Urinary bladder (tissue), 3 donors: ENCODE measurements at regions not wholly inside any gene's neighbourhood (a gene's known extent, or its start where the extent isn't known, plus 50 kb on each side); places are given as distances from the start of the nearest gene placed in this dataset.

Experiments used
- DNase-seq: peaks from one replicate; pipeline ENCODE4 v3.0.0-alpha.2; 2015; ENCODE audit errors: extremely low spot score
- H3K27ac ChIP-seq: one replicate; pipeline ENCODE4 v1.5.1; 2013; ENCODE audit warnings: low read depth, mild to moderate bottlenecking, moderate library complexity
- H3K36me3 ChIP-seq: one replicate; pipeline ENCODE4 v1.6.1; 2013; ENCODE audit warnings: mild to moderate bottlenecking, moderate library complexity; ENCODE audit not compliant: insufficient read depth
- H3K4me1 ChIP-seq: one replicate; pipeline ENCODE4 v1.6.1; 2013; ENCODE audit warnings: mild to moderate bottlenecking, moderate library complexity; ENCODE audit not compliant: insufficient read depth
- H3K4me3 ChIP-seq: one replicate; pipeline ENCODE4 v1.5.1; 2013; ENCODE audit warnings: low read depth, low read length
- WGBS: extraction: QIAGEN DNeasy Blood & Tissue Kit; methylation state at CpG from one replicate; pipeline ENCODE4 v1.1.7; 2013; 5-methylcytosine and 5-hydroxymethylcytosine counted together
- donor health status: healthy with polysubstance abuse.
- donor health status: healthy.

DNA sequence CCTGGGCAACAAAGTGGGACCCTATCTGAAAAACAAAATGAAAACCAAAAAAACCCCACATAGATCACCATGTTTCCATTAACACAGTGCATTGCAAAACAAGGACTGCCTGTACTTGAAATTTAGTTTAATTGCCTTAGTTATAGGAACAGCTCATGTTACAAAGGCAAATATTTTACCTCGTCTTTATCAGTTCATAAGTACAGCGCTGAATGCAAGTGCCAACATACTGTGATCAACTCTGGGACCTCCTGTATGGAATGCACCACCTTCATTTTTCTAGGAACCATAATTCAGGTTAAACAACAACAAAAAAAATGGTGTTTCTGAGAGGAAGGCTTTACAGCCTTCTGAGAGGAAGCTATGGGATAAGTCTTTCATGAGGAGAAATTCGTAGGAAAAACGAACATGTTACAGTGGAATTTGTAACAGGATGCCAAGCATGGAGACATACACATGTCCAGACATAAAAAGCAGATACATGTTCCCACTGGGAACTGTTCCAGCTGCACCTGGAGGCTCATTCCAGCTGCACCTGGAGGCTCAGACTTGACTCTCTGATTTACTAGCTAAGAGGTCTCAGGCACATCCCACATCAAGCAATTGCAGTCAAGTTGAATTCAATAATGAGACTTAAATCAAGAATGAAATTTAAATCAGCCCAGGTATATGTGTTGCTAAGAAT is 821.3 kb downstream of the NLGN4Y start:
- Histone ChIP-seq H3K27ac (no peak overlapping the region), H3K4me3 (no peak overlapping the region), H3K4me1 (no peaks in the 10 kb centered on the region), H3K36me3 (no peaks in the 10 kb centered on the region)
- WGBS: 60% methylated on average over 4 of the region's 4 CpGs
- DNase-seq: no peak

DNA sequence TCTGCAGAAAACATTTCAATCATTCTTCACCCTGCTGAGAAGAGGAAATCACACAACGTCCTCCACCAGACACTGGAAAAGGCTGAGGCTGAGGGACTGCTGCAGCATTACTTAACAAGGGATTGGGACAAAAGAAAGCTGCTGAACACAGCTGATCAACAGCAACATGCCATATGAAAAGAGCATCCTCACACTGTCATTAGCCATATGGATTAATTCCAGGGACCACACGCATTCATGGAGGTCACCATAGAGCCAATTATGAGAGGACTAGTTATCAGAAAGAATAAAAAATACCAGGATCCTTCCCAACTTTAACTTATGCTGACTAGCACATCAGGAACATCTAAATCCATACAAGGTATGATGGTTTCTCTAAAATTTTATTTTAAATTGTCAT is 825.0 kb downstream of the NLGN4Y start:
- H3K36me3 ChIP-seq: no peaks in the 10 kb centered on the region
- H3K4me3 ChIP-seq: no peak overlapping the region
- H3K4me1 ChIP-seq: no peaks in the 10 kb centered on the region
- DNase-seq: no peak
- no peak overlapping the region for H3K27ac ChIP-seq
- 62% methylated on average over 2 of the region's 2 CpGs for WGBS

GRCh38 chrY:15355321-15355720 is 831.0 kb downstream of the NLGN4Y start:
- H3K4me1 ChIP-seq: no peaks in the 10 kb centered on the region
- H3K4me3 ChIP-seq: no peak overlapping the region
- 80% methylated on average over 3 of the region's 3 CpGs for WGBS
- H3K36me3 ChIP-seq: no peaks in the 10 kb centered on the region
- no peak overlapping the region for H3K27ac ChIP-seq
- DNase-seq: no peak

GRCh38 chrY:15360471-15360870 is 836.1 kb downstream of the NLGN4Y start:
- no peaks in the 10 kb centered on the region for H3K4me1 ChIP-seq
- no peak for DNase-seq
- no peak overlapping the region for H3K4me3 ChIP-seq
- H3K27ac ChIP-seq: no peak overlapping the region
- no peaks in the 10 kb centered on the region for H3K36me3 ChIP-seq

GRCh38 chrY:15364996-15365395 is 840.7 kb downstream of the NLGN4Y start:
- DNase-seq: no peak
- Histone ChIP-seq H3K36me3 (no peaks in the 10 kb centered on the region), H3K4me3 (no peak overlapping the region), H3K27ac (no peak overlapping the region), H3K4me1 (no peaks in the 10 kb centered on the region)
- WGBS: 64% methylated on average over 4 of the region's 4 CpGs

GRCh38 chrY:15368786-15369185 is 844.5 kb downstream of the NLGN4Y start:
- no peaks in the 10 kb centered on the region for H3K36me3 ChIP-seq
- no peak overlapping the region for H3K27ac ChIP-seq
- no peaks in the 10 kb centered on the region for H3K4me1 ChIP-seq
- WGBS: 24% methylated on average over 3 of the region's 3 CpGs
- H3K4me3 ChIP-seq: no peak overlapping the region
- peak; percentile 6 for DNase-seq

DNA sequence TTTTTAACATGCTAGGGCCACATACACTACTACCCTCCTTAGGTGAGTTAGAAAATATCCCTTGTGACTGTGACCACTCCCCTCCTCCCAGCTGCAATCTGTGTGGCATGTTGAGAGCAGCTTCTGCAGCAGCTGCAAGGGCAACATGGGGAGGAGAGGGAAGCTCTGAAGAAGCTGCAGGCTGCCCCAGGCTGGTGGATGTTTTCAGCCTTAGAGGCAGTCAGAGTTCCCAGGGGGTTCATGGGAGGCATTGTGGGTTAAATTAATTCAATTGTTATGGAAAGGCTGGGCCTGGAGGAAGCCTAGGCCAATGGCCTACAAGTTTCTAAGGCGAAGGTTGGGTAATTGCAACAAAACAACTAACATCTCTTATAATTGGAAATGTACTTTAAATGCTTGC is 860.8 kb downstream of the NLGN4Y start:
- H3K27ac ChIP-seq: no peak overlapping the region
- 100% methylated on average over 1 of the region's 1 CpG for WGBS
- H3K4me3 ChIP-seq: no peak overlapping the region
- H3K4me1 ChIP-seq: no peaks in the 10 kb centered on the region
- DNase-seq: no peak
- no peaks in the 10 kb centered on the region for H3K36me3 ChIP-seq

GRCh38 chrY:15397556-15398280 is 873.4 kb downstream of the NLGN4Y start:
- no peak for DNase-seq
- H3K27ac ChIP-seq: no peak overlapping the region
- whole genome bisulfite sequencing: 91% methylated on average over 1 of the region's 1 CpG
- H3K4me1 ChIP-seq: no peaks in the 10 kb centered on the region
- no peak overlapping the region for H3K4me3 ChIP-seq
- no peaks in the 10 kb centered on the region for H3K36me3 ChIP-seq

DNA sequence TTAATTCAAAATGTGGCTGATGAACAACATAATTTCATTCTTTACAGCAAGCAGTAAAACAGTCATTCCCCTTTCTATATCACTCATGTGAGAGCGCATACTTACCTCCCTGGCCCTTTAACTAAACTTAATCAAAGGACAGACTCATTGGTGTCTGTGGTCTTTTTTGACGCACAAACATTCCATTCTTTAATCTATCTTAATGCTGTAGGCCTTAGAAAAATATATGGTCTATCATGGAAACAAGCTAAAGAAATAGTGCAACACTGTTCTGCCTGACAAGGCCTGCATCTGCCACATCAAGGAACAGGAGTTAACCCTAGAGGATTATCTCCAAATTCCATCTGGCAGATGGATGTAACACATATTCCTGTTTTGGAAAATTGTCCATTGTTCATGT is 878.1 kb downstream of the NLGN4Y start:
- H3K27ac ChIP-seq: no peak overlapping the region
- no peak for DNase-seq
- no peak overlapping the region for H3K4me3 ChIP-seq
- no peaks in the 10 kb centered on the region for H3K36me3 ChIP-seq
- H3K4me1 ChIP-seq: peaks cover 1% of the 10 kb centered on the region
- WGBS: 72% methylated on average over 2 of the region's 2 CpGs

- Histone ChIP-seq H3K36me3 (no peaks in the 10 kb centered on the region), H3K27ac (no peak overlapping the region), H3K4me1 (peaks cover 1% of the 10 kb centered on the region), H3K4me3 (no peak overlapping the region)
- WGBS: 27% methylated on average over 1 of the region's 1 CpG
- no peak for DNase-seq
Measured at GRCh38 chrY:15404551-15404950, 880.2 kb downstream of the NLGN4Y start.

GRCh38 chrY:15415165-15415564 is 890.8 kb downstream of the NLGN4Y start:
- Histone ChIP-seq H3K27ac (no peak overlapping the region), H3K36me3 (no peaks in the 10 kb centered on the region), H3K4me1 (peaks cover under 1% of the 10 kb centered on the region), H3K4me3 (no peak overlapping the region)
- no peak for DNase-seq
- WGBS: 79% methylated on average over 1 of the region's 1 CpG

DNA sequence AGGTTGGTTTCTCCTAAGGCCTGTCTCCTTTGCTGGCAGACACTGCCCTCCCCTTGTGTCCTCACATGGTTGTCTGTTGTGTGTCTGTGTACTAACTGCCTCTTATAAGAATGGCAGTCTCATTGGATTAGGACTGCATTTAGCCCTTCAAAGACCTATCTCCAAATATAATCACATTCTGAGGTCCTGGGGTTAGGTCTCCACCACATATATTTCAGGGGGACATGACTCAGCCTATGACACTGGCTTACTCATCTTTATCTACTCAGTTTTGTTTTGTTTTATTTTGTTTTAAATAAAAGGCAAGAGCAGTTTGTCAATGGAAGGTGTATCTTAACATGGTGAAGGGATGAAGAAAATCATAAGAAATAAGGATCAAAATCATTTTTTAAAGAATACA is 894.3 kb downstream of the NLGN4Y start:
- H3K4me1 ChIP-seq: peaks cover 1% of the 10 kb centered on the region
- no peak overlapping the region for H3K4me3 ChIP-seq

DNA sequence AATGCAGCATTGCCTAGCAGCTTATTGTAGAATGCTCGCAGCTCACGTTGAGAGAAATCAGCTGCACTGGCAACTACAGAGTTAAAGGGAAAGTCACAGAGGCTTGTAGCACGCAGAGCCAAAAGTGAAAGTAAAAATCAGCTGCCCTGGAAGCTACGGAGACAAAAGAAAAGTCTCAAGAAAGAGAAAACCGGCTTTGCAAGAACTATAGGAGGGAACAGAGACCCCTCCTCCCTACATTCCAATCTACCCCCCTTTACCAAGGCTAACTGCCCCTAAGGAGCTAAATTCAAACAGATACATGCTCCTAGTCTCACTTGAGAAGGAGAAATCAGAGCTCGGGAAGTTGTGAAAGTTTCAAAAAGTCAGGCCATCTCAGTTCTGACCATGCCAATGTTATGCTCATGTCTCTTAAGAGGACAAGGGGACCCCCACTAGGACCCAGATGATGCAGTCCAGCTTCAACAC is 900.4 kb downstream of the NLGN4Y start:
- 2% methylated on average over 6 of the region's 6 CpGs for WGBS
- H3K4me3 ChIP-seq: peak overlapping the region; percentile 31
- H3K27ac ChIP-seq: peak overlapping the region; percentile 45
- no peaks in the 10 kb centered on the region for H3K36me3 ChIP-seq
- H3K4me1 ChIP-seq: peaks cover 1% of the 10 kb centered on the region
- peak; percentile 45 for DNase-seq

More for the DNA sequence above, 894.3 kb downstream of the NLGN4Y start:
- Histone ChIP-seq H3K36me3 (no peaks in the 10 kb centered on the region), H3K27ac (no peak overlapping the region)
- no peak for DNase-seq

- Histone ChIP-seq H3K4me1 (no peaks in the 10 kb centered on the region), H3K4me3 (no peak overlapping the region), H3K27ac (no peak overlapping the region), H3K36me3 (no peaks in the 10 kb centered on the region)
- DNase-seq: no peak
- 77% methylated on average over 4 of the region's 4 CpGs for WGBS
Measured at GRCh38 chrY:15440021-15440695, 915.8 kb downstream of the NLGN4Y start.
